Stimulated activated CD4-positive, alpha-beta T cell treated with anti-CD3 and anti-CD28 coated beads, Interleukin-4, amount 100 ng/mL, for 1 hour (primary cell): ENCODE measurements at regions not wholly inside any gene's neighbourhood (a gene's known extent, or its start where the extent isn't known, plus 50 kb on each side); places are given as distances from the start of the nearest gene placed in this dataset.

ENCODE experiments used
- DNase-seq: peaks from one replicate; pipeline ENCODE4 v3.0.0-alpha.2; 2020

- DNase-seq = no peak
These were observed 296.8 kb downstream of the WDR72 start for GRCh38 chr15:53462651-53463050.

- no peak for DNase-seq
These were observed 297.8 kb downstream of the WDR72 start for GRCh38 chr15:53461677-53462076.

GRCh38 chr15:53458736-53459135 is 300.7 kb downstream of the WDR72 start:
- DNase-seq = no peak

DNA sequence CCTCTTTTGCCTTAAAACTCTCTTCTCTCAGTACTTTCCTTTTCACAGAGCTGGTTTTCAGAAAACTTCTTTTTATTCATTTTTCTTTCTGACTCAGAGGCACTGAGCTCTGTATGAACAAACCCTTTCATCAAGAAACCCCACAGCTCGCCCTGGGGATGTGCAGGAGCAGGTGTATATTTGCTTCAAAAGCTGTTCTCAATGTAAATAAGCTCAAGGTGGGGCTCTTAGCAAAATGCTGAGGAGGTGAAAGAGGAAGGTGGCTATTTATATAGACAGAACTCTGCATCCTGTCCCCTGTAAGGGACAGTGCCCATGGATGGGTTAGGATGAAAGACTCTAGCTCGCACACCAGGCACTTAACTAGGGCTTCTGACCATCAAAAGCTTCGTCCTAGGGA is 302.0 kb downstream of the WDR72 start:
- DNase-seq = no peak

DNA sequence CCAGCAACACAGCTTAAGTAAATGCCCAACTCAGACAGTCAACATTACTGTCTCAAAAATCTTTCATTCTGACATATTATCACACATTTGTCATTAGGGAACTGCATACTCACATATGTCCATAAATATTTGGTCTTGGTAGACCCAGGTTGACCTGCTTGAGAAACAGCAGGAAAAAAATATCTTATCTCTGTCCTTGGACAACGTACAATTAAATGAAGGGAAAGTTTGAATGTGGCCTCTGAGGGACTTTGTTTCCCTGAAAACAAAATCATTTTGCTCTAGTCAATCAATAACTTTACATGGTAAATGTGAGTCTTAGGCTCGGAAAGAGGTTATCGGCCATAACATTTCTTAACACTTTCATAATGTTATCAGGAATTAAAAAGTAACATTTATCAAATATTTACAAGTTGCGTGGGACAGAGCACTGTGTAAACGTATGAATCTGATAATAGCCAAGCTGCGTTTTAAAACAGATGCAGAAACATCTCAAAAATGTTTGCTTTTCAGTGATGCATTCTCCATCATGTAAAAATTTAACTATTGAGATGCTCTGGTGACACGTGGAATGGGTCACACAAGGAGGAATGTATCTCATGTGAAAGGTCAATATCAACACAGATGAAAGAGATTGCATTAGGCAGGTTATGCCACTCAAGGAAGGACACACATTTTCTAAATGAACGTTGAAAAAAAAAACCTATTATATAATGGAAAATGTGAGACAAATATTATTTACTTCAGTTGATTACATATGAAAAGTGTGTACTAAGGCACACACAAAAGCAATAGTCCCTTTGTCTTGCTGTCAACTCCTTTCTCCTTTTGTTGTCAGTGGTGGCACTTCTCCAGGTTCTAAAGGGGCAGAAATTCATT is 304.4 kb downstream of the WDR72 start:
- DNase-seq = no peak

DNA sequence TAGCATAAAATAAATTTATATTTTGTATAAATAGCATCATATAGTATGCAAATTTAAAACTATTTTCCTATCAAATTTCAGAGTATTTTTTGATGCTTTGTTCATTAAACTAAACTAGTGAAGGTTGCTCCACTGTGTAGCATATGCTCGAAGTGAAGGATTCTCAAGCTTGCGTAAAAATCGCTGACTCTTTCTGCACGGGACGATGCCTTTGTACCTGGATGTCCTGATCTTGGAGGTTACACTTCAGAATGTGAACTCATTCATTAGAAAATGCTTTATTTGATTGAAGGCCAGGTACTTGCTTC is 305.0 kb downstream of the WDR72 start:
- DNase-seq = no peak

GRCh38 chr15:53453253-53454105 is 306.0 kb downstream of the WDR72 start:
- no peak for DNase-seq

- no peak for DNase-seq
These were observed 311.0 kb downstream of the WDR72 start for GRCh38 chr15:53448232-53449015.

- DNase-seq = no peak
These were observed 311.7 kb downstream of the WDR72 start for GRCh38 chr15:53447742-53448141.

DNA sequence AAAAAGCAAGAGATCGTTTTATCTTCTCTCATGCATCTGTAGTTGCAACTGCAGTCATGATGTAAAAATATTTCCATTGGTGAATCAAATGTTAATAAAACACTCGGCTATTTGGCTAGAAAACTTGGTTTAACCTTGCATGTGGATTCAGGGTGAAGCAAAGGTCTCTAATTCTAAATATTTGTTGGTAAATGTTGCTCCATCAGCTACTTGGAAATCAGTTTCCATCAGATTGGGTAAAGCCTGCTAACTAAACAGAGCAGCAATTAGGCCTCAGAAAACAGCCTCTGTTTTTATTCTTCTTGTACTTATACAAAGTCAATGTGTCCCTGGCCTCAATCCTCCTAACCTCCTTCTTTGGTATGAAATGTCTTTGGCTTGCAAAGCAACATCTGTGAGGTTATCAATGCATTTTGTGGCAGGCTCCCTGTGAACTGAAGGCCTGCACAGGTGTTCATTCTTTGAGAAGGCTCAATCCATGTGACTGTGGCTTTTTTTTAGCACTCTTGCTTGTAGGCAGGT is 312.3 kb downstream of the WDR72 start:
- no peak for DNase-seq

DNA sequence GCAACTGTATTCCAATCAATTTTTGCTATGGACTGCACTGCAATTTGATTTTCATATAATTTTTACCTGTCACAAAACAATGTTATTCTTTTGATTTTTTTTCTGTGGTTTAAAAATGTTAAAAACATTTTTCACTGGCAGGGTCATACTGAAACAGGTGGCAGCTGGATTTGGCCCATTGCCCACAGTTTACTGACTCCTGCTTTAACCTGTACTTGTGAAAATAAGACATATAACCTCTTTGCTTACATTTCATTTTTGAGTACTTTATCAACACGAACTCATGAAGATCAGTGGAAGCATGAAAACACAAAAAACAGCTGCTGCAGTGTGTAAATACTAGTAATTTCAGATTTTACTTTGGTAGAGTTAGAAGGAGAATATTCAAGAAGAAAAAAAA is 313.1 kb downstream of the WDR72 start:
- DNase-seq = no peak

GRCh38 chr15:53445531-53445930 is 313.9 kb downstream of the WDR72 start:
- no peak for DNase-seq

DNA sequence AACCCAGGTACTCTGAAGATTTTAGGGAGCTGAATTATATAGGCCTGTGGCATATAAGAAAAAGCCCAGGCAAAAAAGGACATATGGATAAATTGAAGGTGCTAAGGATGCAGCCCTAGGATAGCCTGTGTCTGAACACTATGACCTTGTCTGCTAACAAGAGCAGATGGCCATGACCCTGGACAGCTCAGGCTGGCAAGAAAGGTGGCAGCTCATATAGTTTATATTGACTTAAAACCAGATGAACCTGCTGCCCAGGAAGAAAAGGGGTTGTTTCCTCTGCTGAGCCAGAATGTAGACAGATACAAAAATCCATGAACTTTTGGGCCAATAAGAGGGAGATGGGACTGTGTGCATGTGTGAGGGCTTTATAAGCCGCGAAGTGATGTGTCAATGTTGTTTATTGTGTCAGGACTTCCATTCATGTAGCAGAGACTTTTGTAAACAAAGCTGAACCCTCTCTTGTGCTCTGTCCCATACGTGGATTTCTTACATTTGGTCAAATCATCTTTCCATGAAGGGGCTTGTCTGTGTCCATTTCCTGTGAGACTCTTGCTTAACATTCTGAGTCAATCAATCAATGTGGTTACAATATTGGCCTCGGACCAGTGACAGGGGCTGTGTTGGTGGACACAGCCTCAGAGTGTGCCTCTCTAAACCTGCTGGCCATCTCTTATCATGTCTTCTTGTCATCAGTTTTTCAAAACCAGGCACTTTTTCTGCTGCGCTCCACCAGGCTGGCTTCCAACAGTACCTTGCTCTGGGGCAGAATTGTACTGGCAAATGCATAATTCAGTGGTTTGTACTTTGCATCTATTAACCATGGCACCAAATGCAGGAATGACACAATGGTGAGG is 321.2 kb downstream of the WDR72 start:
- no peak for DNase-seq

DNA sequence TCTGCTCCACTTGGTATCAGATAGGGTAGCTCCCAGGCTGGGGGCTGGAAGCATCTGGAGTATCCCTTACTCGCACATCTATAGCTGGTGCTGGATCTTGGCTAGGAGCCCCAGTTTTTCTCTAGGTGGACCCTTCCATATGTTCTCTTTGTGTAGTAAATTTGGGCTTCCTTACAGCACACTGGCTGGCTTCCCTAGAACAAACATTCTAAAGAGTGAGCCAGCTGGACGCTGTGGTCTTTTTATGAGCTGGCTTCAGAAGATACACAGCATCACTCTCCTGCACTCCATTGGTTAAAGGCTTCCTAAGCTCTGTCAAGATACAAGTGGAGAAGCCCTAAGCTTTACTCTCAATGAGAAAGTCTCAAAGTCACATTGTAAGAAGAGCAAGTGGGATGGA is 322.1 kb downstream of the WDR72 start:
- DNase-seq = no peak

DNA sequence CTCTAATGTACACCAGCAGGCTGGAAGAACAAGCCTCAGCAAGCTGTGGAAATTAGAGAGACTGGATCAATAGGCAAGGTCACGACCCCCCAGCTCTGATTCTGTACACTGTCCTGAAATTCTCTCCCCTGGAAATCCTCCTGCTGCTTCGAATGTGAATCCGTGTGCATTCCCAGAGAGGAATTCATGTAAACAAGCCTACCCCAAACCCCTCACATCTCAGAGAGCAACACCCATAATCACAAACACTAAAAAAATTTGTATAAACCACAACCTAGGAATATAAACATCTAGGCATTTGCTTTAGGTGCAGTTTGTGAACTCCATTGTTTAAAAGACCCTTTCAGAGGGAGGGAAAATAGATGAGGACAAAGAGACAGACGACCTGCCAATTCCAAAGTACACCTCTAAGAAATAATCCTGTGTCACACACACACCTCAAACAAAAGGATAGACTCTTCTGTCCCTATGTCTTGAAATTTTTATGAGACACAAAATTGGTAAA is 325.2 kb downstream of the WDR72 start:
- no peak for DNase-seq

GRCh38 chr15:53416219-53416940 is 343.1 kb downstream of the WDR72 start:
- DNase-seq = no peak

DNA sequence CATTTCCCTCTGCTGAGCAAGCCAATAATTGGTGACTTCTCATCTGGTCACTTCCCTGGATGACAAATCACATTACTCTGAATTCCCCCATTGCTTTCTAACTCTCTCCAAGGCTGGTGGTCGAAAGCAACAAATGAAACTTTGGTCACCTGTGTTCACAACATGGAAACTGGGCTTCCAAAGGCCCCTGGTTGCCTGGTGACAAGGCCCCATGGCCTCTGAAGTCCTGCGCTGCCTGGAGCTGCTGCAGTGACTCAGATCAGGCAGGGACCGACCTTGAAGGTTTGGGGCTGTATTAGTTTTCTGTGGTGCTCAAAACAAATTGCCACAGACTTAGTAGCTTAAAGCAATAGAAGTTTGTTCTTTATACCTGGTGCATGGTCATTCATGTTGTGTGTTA is 345.3 kb downstream of the WDR72 start:
- no peak for DNase-seq

DNA sequence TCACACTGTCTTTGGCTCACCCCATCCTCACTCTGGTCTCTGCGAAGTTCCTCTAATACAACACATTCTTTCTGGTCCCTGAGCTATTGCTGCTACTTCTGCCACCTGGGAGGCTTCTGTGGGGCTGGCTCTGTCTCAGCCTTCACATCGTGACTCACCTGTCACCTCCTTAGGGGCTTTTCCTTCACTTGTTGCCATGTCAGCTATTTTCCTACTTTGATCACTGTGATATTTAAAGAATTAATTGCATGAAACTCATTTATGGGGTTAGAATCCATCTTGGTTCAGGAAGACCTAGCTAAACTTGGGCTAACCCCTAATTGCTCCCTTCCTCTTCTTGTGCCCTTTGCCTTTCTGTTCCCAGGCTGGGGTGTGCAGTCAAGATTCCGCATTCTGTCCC is 346.9 kb downstream of the WDR72 start:
- DNase-seq = no peak

GRCh38 chr15:53404930-53405493 is 354.5 kb downstream of the WDR72 start:
- DNase-seq = no peak

GRCh38 chr15:53401503-53401902 is 358.0 kb downstream of the WDR72 start:
- DNase-seq = no peak

GRCh38 chr15:53400986-53401385 is 358.5 kb downstream of the WDR72 start:
- DNase-seq = no peak
